CD4-positive, alpha-beta T cell treated with Interleukin-4 for 4 hours (primary cell): ENCODE measurements at regions not wholly inside any gene's neighbourhood (a gene's known extent, or its start where the extent isn't known, plus 50 kb on each side); places are given as distances from the start of the nearest gene placed in this dataset.

Experiments
- DNase-seq: peaks from one replicate; pipeline ENCODE4 v3.0.0-alpha.2; 2020

- no peak for DNase-seq
Measured at GRCh38 chr3:151992326-151993041, 119.0 kb downstream of the SUCNR1 start.

GRCh38 chr3:151995091-151995490 lies 121.6 kb downstream of the SUCNR1 start:
- no peak for DNase-seq

DNA sequence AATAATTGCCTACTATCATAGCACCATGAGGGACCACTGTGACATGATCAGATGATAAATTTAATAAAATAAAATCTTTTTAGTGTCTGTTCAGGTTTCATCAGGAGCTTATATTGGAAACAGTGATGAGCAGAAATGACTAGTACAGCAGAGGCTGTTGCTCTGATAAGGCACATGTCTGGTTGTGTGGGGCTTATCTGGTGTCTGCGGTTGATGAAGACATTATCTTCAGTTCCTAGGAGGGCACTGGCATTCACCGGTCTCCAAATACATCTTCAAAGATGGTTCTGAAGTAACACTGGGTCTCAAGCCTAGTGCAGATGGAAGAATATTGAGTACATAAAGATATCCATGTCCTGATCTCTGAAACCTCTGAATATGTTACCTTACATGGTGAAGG lies 125.3 kb downstream of the SUCNR1 start:
- DNase-seq = no peak

DNA sequence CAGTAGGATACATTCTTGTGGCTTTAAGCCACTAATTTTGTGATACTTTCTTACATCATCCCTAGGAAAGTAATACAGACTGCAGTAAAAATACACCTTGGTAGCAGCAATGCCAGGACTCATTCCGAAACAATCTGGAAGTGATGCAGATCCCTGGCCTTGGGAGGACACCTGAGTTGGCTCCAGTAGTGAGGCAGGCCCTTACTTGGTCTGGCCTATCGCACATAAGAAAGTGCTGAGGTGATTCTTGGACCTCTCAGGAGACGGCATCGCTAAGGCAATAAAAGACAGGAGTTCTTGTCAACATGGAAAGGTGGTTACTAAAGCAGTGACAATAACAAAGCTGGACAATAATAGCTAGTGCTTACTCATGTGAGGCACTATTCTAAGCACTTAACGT lies 126.5 kb downstream of the SUCNR1 start:
- DNase-seq = no peak

- DNase-seq = no peak
Measured at GRCh38 chr3:152011812-152012735, 138.6 kb downstream of the SUCNR1 start.

DNA sequence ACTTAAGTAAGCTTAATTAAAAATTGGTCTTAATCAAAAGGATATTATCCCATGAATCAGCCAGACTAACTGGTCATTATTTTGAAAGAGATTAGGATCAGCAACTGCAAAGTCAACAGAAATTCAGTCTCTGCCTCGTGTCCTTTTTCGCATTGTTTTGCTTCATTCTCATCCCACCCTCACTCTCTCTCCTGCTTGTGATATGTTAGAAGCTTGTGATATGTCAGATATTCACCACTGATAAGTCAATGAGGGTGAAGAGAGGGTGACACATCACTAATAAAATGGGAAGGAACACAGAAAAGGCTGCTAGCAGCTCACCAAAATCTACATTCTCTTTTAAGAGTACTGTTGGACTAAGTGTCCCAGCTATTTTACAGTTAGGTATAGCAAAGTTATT lies 146.1 kb downstream of the SUCNR1 start:
- no peak for DNase-seq

- no peak for DNase-seq
Measured at GRCh38 chr3:152021951-152022461, 148.6 kb downstream of the SUCNR1 start.

DNA sequence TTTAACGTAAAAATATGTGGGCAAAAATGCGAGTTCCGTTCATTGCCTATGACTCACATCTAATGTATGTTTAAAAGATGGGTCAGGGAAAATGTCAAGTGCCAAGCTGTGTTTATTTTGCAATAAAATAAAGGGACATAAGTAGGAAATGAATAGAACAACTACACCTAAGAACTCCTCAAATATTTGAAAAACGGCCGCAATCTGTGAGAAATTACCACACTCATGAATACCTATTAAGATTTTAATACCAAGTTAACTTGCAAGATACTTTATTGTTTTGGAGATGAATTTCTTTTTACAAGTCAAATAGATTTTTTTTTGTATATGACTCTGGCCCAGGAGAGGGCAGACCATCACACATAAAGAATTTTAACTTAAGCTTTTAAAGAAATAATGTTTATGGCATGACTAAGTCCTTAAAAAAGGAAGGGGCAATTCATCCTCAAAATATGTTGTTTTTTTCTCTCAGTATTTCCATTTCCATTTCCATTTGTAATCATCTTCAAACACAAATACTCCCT lies 152.7 kb downstream of the SUCNR1 start:
- no peak for DNase-seq

DNA sequence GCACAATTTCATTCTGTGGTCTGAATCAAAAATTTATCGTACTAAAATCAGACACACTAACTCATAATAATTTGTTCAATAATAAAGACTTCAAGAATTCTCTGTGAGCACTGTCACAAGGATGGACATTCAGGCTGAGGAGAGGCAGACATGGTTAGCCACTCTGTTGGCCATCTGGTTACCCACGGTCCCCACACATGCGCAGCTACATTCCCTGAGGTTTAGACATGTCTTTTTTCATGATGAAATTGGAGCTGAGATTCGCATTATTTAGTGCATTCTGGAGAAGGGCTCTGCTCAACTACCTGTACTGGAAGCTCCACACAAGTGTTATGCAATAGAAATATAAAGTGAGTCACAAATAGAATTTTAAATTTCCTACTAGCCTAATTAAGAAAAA lies 156.9 kb downstream of the SUCNR1 start:
- no peak for DNase-seq

- DNase-seq = no peak
Measured at GRCh38 chr3:152031321-152031720, 157.9 kb downstream of the SUCNR1 start.

GRCh38 chr3:152037297-152037696 lies 163.9 kb downstream of the SUCNR1 start:
- no peak for DNase-seq

GRCh38 chr3:152037953-152038352 lies 164.5 kb downstream of the SUCNR1 start:
- no peak for DNase-seq

DNA sequence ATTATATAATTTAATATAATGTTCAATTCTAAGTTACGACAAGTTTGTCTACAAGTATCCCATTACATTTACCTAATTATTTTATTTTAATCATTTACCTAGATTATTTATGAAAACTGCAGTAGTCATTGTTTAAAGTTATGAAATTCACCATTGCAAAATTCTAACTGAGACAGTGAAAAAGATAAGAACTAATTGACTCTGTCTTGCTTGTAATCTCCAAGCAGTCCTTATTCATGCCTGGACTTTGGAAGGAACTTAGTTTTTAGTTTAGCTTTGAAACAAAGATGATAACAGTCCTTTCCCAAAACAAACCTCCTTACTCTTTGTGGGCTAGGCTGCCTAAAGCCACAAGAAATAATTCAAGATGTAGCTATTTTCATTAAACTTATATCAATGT lies 165.0 kb downstream of the SUCNR1 start:
- DNase-seq = no peak

DNA sequence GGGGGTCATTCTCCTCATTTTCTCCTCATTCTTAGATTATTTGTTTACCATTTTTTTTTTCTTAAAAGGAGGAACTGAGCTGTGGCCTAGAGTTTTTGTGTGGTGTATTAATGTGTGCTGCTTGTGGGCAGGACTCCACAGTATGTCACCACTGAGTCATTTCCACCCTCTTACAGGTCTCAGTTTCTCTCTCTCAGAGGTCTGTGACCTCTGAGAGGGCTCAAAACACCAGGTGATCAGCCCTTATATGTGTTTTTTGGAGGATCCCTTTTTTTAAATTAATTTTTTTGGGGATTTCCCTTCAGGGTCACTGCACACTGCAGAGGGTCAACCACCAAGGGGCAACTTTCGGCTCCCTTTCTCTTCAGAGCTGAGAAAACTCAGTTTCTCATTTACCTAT lies 166.4 kb downstream of the SUCNR1 start:
- no peak for DNase-seq

- DNase-seq = no peak
Measured at GRCh38 chr3:152040319-152040718, 166.9 kb downstream of the SUCNR1 start.

- DNase-seq = no peak
Measured at GRCh38 chr3:152043620-152044019, 170.2 kb downstream of the SUCNR1 start.

DNA sequence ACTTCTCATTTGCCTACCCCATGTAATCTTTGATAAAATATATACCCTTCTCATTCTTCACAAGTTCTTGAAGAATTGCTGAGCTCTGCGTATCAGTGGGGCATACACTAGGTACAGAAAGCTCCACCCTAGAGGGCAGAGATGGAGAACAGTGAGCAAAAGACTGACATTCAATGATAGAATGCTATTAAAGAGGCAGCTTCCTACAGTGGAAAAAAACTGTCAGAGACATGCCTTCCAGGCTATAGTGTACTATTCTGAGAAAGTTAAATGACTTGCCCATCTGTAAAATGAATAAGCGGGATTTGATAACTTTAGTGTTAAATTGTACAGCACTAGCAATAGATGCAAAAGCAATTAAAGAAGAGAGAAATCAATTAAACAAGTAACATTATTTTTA lies 172.8 kb downstream of the SUCNR1 start:
- DNase-seq = no peak

DNA sequence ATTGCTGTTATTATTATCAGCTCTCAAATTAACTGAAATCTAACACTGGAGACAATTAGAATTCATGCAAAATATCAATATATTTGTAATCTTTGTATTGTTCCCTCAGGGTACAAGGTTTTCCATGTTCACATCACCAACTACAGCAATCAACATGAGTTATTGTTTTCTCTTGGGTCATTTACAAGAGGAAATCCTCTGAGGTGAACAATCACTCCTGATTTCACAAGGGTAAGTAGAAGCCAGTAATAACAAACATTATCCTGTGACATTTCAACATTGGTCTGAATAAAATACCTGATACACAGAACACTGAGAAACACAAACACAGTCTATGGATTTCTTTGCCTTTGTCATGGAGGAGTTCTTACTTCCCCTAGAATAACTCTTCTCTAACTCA lies 174.0 kb downstream of the SUCNR1 start:
- DNase-seq = no peak

- DNase-seq = no peak
Measured at GRCh38 chr3:152048831-152049230, 175.4 kb downstream of the SUCNR1 start.

GRCh38 chr3:152050903-152051302 lies 177.5 kb downstream of the SUCNR1 start:
- DNase-seq = no peak

GRCh38 chr3:152051501-152052404 lies 178.3 kb downstream of the SUCNR1 start:
- DNase-seq = no peak

DNA sequence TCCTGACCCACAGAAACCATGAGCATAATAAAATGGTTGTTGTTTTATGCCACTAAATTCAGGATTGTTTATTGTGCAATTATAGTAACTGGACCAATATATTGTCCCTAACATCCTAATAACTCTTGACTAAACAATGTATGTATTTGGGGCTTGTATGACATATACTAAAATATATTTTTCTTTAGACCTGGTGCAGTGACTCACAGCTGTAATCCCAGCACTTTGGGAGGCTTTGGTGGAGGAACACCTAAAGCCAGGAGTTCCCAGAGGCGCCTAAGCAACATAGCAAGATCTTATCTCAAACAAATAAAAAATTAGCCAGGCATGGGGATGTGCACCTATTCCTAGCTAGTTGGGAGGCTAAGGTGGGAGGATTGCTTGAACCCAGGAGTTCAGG lies 180.4 kb downstream of the SUCNR1 start:
- DNase-seq = no peak

- no peak for DNase-seq
Measured at GRCh38 chr3:152054315-152054714, 180.9 kb downstream of the SUCNR1 start.
